PC-9 (cell line): ENCODE measurements at regions not wholly inside any gene's neighbourhood (a gene's known extent, or its start where the extent isn't known, plus 50 kb on each side); places are given as distances from the start of the nearest gene placed in this dataset.

ENCODE experiments used
- BruUV-seq: library from RNA; stranded (reverse); fragments of 400-500 nt; replicated peaks from 2 replicates; lab custom pipeline; 2021; lab: Mats Ljungman, UMichigan
- CTCF ChIA-PET: fragments of 300-600 bp; sonication (Branson Sonifier 250); formaldehyde crosslinking; loops from one replicate; lab custom pipeline; 2022; ENCODE audit warnings: antibody characterized with exemption; lab: Charles Lee
- POLR2A ChIA-PET: fragments of 300-600 bp; sonication (Branson Sonifier 250); formaldehyde crosslinking; loops from one replicate; lab custom pipeline; 2022; ENCODE audit warnings: antibody characterized with exemption; ENCODE audit not compliant: unreplicated experiment; lab: Charles Lee
- DNase-seq, 2 experiments: peaks; one replicate each; pipeline versions ENCODE4 v3.0.0 to v3.0.0-alpha.2; 2015 to 2022; ENCODE audit warnings: mixed read lengths in 1 of 2
- H2AFZ ChIP-seq: fragments of 200-600 bp; sonication (generic); 2 replicates; pipeline ENCODE4 v1.8.1; 2017; ENCODE audit warnings: antibody characterized with exemption
- H3F3A ChIP-seq: fragments of 200-600 bp; sonication (generic); 2 replicates; pipeline ENCODE4 v1.8.1; 2017; ENCODE audit warnings: antibody characterized with exemption, mild to moderate bottlenecking, low read depth; ENCODE audit not compliant: insufficient read depth
- H3K27ac ChIP-seq: fragments of 200-600 bp; sonication (generic); 2 replicates; pipeline ENCODE4 v1.6.1; 2016; ENCODE audit warnings: mixed run types
- H3K27me3 ChIP-seq: fragments of 200-600 bp; sonication (generic); 2 replicates; pipeline ENCODE4 v1.6.1; 2016; ENCODE audit warnings: low read depth, mixed run types; ENCODE audit not compliant: insufficient read depth
- H3K36me3 ChIP-seq: fragments of 200-600 bp; sonication (generic); 2 replicates; pipeline ENCODE4 v1.6.1; 2016; ENCODE audit warnings: low read depth, mixed run types
- H3K4me1 ChIP-seq: fragments of 200-600 bp; sonication (generic); replicated peaks from 2 replicates; pipeline ENCODE4 v1.6.1; 2016; ENCODE audit warnings: mixed run types; ENCODE audit not compliant: insufficient read depth
- H3K4me2 ChIP-seq: fragments of 200-600 bp; sonication (generic); 2 replicates; pipeline ENCODE4 v1.6.1; 2017; ENCODE audit warnings: mixed run types
- H3K4me3 ChIP-seq: fragments of 200-600 bp; sonication (generic); 2 replicates; pipeline ENCODE4 v1.6.1; 2016; ENCODE audit warnings: mixed run types
- H3K79me2 ChIP-seq: fragments of 200-600 bp; sonication (generic); 2 replicates; pipeline ENCODE4 v1.6.1; 2017; ENCODE audit warnings: low read depth, mixed run types
- H3K9me2 ChIP-seq: fragments of 200-600 bp; sonication (generic); 2 replicates; pipeline ENCODE4 v1.8.1; 2017; ENCODE audit warnings: mild to moderate bottlenecking; ENCODE audit not compliant: insufficient read depth
- H3K9me3 ChIP-seq: fragments of 200-600 bp; sonication (generic); 2 replicates; pipeline ENCODE4 v1.8.1; 2016; ENCODE audit warnings: low read depth; ENCODE audit not compliant: insufficient read depth
- H4K20me1 ChIP-seq: fragments of 200-600 bp; sonication (generic); 2 replicates; pipeline ENCODE4 v1.8.1; 2017; ENCODE audit not compliant: insufficient read depth
- EZH2 ChIP-seq: fragments of 200-600 bp; sonication (generic); IDR thresholded peaks from 2 replicates; pipeline ENCODE4 v1.8.0; 2017; ENCODE audit warnings: antibody characterized with exemption, low read depth
- intact Hi-C: fragments of 100-400 bp; cut with micrococcal nuclease; formaldehyde crosslinking; loops from one replicate; pipeline ENCODE4 v1.10.0; 2022; ENCODE audit not compliant: unreplicated experiment
- TF ChIP-seq, protein P1 (sequence below): fragments of 200-600 bp; sonication (generic); conservative IDR thresholded peaks from 2 replicates; pipeline ENCODE4 v1.6.1; 2017; ENCODE audit warnings: mixed run types, antibody characterized with exemption, mild to moderate bottlenecking, moderate library complexity

DNA sequence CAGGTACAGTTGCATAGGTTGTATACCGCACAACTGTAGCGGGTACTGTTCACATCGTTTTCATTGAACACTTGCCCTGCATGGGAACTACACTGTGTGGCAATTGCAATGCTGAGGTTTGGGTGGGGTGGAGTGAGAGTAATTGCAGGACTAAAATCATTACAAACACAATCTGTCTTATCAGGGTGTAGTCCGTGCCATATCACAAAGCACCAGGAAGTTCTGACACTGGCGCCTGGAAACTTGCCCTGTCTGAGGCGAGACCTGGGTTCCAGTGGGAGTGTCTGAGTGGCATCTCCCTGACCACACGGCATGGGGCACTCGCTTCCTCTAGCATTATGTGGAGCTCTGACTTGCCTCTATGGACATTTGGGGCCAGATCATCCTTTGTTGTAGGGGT lies 153.4 kb downstream of the RGS9 start:
- no peak for DNase-seq
- intact Hi-C loops, result loop anchor here (5.0 kb wide), 1 partner anchor 267 kb away; no protein-coding TSS in a partner anchor

DNA sequence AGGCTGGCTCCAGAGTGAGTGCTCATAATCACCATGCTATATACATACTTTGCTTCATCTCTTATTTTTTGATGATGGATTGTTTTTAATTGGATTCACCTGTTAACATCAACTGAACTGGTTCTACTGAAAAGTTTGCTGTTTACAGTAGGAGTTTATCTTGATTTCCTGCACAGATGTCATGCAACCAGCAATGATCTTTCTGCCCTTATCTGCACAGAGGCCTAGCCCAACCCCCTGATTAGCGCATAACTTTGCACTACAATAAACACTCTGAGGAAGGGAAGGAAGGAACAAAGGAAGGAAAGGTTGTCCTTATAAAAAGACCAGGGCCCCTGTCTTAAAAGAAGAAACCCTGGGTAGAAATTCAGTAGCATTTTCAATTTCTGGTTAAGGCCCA lies 152.9 kb downstream of the RGS9 start:
- ChIA-PET CTCF (no interaction called here), POLR2A (no interaction called here)
- Histone ChIP-seq H3K9me2 (no peaks in the 10 kb centered on the region), H3K27ac (no peak overlapping the region), H3K27me3 (no peaks in the 10 kb centered on the region), H3F3A (no peaks in the 10 kb centered on the region), H3K79me2 (no peaks in the 10 kb centered on the region), H4K20me1 (no peaks in the 10 kb centered on the region), H3K9me3 (no peaks in the 10 kb centered on the region), H3K4me3 (no peak overlapping the region), H2AFZ (no peak overlapping the region), H3K4me1 (no peaks in the 10 kb centered on the region), H3K4me2 (no peak overlapping the region), H3K36me3 (no peaks in the 10 kb centered on the region)
- intact Hi-C loops, result loop anchor here (5.0 kb wide), 1 partner anchor 267 kb away; no protein-coding TSS in a partner anchor
- no TSS peak for BruUV-seq
- DNase-seq, result no peak
- TF ChIP-seq EZH2, result no peak
- TF ChIP-seq, protein P1, sequence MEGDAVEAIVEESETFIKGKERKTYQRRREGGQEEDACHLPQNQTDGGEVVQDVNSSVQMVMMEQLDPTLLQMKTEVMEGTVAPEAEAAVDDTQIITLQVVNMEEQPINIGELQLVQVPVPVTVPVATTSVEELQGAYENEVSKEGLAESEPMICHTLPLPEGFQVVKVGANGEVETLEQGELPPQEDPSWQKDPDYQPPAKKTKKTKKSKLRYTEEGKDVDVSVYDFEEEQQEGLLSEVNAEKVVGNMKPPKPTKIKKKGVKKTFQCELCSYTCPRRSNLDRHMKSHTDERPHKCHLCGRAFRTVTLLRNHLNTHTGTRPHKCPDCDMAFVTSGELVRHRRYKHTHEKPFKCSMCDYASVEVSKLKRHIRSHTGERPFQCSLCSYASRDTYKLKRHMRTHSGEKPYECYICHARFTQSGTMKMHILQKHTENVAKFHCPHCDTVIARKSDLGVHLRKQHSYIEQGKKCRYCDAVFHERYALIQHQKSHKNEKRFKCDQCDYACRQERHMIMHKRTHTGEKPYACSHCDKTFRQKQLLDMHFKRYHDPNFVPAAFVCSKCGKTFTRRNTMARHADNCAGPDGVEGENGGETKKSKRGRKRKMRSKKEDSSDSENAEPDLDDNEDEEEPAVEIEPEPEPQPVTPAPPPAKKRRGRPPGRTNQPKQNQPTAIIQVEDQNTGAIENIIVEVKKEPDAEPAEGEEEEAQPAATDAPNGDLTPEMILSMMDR, result no peak

More for the DNA sequence above, 153.4 kb downstream of the RGS9 start:
- Histone ChIP-seq H3K79me2 (no peaks in the 10 kb centered on the region), H3K9me3 (no peaks in the 10 kb centered on the region), H3K4me3 (no peak overlapping the region), H3K36me3 (no peaks in the 10 kb centered on the region), H3K27ac (no peak overlapping the region), H3K4me1 (no peaks in the 10 kb centered on the region), H3K4me2 (no peak overlapping the region), H4K20me1 (no peaks in the 10 kb centered on the region), H3K27me3 (no peaks in the 10 kb centered on the region), H2AFZ (no peak overlapping the region), H3K9me2 (no peaks in the 10 kb centered on the region), H3F3A (no peaks in the 10 kb centered on the region)
- BruUV-seq, result no TSS peak
- TF ChIP-seq, protein P1, result no peak
- no peak for TF ChIP-seq EZH2
- CTCF ChIA-PET, result no interaction called here
- POLR2A ChIA-PET, result no interaction called here

DNA sequence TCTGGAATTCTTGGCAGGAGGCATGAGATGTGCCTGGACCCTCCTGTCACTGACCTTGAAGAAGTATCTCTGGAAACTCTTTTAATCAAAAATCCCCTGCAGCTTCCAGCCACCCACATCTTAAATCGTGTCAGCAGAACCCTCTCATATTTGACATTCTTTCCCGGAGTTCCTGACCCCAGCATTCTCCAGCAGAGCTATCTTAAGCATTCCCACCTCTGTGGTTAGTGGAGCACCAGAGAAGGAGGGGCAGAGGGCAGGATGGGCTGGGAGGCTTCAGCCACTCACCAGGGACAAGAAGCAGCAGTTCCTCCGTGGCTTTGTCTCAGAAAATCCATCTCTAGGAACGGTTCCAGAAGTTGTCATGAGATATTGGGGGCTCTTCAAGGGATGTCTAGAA lies 149.9 kb downstream of the RGS9 start:
- no peaks in the 10 kb centered on the region for H3K9me3 ChIP-seq
- no peak overlapping the region for H3K27ac ChIP-seq
- CTCF ChIA-PET, result interaction anchor here (0.7 kb wide), 1 partner anchor 55 kb away, joined by 3 read pairs; no protein-coding TSS in a partner anchor
- no peak for TF ChIP-seq EZH2
- TF ChIP-seq, protein P1, result no peak
- no peak overlapping the region for H3K4me2 ChIP-seq
- POLR2A ChIA-PET, result no interaction called here
- no peaks in the 10 kb centered on the region for H3K9me2 ChIP-seq
- H3K4me3 ChIP-seq, result no peak overlapping the region
- no peaks in the 10 kb centered on the region for H3K4me1 ChIP-seq
- no peaks in the 10 kb centered on the region for H3F3A ChIP-seq
- H3K36me3 ChIP-seq, result no peaks in the 10 kb centered on the region
- intact Hi-C loops, result no loop called here
- no peaks in the 10 kb centered on the region for H4K20me1 ChIP-seq
- no peaks in the 10 kb centered on the region for H3K79me2 ChIP-seq
- BruUV-seq, result no TSS peak
- H3K27me3 ChIP-seq, result no peaks in the 10 kb centered on the region
- no peak for DNase-seq
- no peak overlapping the region for H2AFZ ChIP-seq
